Epidermal melanocyte (primary cell): ENCODE measurements at regions not wholly inside any gene's neighbourhood (a gene's known extent, or its start where the extent isn't known, plus 50 kb on each side); places are given as distances from the start of the nearest gene placed in this dataset.

ENCODE experiments used
- DNase-seq: peaks from one replicate; pipeline ENCODE4 v3.0.0; 2011; ENCODE audit warnings: low spot score; ENCODE audit not compliant: insufficient read length

DNA sequence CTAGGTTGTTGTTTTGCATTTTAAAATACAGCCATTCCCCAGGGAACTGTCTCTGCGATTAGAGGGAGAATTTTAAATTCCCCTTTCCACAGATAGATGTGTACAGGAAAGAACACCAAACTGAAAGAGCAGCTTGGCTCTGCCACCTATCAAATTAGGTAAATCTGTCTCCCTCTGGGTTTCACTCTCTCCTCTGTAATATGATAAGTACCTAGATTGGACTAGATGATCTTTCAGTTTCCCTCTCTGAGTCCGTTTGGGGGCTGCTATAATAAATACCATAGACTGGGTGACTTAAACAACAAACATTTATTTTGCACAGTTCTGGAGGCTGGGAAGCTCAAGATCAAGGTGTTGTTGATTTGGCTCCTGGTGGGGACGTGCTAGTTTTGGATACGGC is 186.0 kb downstream of the KIF20B start:
- DNase-seq: no peak

DNA sequence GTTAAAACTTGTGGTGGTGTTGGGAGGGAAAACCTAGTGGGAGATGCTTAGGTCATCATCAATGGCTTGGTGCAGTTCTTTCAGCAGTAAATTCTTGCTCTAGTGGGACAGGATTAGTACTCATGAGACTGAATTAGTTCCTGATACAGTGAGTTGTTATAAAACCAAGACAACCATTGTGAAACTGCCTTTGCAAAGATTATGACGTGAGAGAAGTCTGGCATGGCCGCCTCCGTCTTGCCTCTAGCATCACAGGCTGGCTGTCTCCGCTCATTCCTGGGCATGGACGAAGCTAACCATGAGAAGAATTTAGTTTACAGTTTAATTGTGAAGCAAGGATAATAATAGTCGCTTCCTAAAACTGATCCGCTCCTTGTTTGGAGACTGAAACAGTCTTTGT is 186.4 kb downstream of the KIF20B start:
- DNase-seq: no peak

DNA sequence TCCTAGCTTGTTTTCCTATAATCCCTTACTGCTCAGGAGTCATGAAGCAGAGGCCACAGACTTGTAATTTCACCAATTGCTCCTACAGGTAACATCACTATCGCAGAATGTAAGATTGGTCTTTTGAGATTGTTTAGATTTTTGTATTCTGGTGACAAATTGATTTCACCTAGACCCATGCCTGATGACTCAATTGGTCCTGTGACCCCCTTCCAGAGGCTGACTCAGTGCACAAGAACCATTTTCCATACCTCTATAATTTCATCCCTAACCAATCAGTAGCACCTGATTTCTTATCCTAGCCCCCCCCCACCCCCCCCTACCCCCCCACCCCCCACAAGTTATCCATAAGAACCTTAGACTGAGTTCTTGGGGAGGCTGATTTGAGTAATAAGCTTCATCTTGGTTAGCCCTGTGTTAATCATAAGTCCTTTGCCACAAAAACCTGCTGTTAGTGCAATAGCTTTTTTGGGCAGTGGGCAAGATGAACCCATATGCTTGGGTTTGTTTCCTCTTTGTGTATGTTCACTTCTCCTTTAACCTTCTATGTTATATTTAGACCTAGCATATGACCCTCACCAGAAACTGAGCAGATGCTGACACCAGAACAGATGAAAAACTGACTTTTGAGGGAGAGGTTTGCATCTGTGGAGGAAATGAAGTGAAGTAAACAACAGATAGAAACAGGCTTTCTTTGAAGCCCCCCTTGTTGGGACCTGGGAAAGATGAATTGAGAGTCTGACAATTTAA is 187.1 kb downstream of the KIF20B start:
- no peak for DNase-seq

DNA sequence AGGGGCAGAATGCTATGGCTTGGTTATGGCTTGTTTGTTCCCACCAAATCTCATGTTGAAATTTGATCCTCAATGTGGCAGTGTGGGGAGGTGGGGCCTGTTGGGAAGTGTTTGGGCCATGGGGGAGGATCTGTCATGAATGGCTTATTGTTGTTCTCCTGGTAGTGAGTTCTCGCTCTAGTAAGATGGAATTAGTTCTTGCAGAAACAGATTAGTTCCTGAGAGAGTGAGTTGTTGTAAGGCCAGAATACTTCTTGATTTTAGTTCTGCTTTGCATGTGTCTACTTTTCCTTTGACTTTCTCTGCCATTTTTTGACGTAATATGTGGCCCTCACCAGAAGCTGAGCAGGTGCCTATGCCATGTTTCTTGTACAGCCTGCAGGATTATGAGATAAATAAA is 188.2 kb downstream of the KIF20B start:
- no peak for DNase-seq

DNA sequence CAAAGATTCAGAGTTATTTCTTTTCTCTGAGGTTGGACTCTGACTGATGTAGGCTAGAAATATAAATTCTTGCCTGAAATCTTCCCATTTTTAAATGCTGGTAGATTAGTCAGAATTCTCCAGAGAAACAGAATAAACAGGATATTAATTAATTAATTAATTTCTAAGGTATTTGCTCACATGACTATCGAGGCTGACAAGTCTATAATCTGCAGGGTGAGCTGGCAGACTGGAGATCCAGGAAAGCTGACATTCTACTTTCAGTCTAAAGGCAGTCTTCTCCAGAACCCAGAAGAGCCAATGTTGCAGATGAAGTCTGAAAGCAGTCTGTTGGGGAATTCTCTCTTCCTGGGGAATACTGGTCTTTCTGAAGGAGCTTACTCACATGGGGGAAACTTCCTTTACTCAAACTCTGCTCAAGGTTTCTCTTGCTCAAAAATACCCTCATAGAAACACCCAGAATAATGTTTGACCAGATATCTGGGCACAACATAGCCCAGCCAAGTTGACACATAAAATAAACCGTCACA is 189.7 kb downstream of the KIF20B start:
- DNase-seq: no peak

DNA sequence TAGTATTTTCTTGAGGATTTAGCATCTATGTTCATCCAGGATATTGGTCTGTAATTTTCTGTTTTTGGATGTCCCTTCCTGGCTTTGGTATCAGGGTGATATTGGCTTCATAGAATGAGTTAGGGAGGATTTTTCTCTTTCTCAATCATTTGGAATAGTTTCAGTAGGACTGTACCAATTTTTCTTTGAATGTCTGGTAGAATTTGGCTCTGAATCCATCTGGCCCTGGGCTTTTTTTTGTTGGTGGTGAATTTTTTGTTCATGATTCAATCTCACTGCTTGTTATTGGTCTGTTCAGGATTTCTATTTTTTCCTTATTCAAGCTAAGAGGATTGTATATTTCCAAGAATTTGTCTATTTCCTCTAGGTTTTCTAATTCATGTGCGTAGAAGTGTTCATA is 192.7 kb downstream of the KIF20B start:
- no peak for DNase-seq

DNA sequence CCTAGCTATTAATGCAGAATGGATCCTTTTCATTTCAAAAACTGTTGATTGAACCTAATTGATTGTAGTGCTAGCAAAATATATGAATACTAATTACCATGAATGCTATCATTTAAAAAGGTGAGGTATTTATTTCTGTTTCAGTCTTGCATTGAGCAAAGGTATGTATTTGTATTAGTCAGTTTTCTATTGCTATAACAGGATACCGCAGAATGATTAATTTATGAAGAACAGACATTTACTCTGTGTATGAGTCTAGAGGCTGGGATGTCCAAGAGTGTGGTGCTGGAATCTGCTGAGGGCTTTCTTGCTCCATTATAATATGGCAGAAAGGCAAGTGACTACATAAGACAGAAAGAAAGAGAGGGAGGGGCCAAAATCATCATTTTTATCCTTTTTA is 199.2 kb downstream of the KIF20B start:
- no peak for DNase-seq

DNA sequence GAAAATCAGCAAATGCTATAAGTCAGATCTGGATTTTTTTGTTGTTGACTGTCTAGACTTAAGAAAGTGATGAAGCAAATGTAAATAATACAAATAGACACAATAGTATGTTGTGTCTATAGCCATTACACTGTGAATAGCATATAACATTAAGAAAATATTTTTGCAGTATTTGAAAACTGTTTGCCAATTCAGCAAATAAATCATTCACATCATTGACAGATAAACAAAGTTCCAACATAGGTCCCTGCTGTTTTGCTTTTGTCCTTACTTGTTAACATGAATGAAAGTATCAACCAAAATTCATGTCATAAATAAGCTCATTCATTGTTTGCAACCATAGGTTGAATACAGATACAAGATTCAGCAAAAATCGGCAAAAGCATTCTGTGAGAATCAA is 200.5 kb downstream of the KIF20B start:
- DNase-seq: no peak

DNA sequence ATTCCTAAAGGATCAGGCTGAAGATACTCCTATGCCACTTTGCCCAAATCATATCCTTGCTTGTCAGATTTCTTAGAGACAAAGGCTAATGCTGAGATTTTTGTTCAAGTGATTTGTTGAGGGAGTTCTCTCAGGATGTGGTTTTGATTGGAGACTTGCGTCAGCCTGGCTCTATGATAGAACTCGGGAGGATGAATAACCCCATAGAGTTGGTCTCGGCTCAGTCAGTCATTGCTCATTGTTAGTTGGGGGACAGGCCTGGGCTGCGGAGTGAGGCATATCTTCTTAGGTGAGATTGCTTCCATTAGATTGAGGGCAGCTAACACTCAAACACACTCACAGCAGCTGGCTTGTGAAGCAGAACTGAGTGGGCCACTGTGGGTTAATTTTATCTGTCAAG is 203.4 kb downstream of the KIF20B start:
- DNase-seq: no peak

DNA sequence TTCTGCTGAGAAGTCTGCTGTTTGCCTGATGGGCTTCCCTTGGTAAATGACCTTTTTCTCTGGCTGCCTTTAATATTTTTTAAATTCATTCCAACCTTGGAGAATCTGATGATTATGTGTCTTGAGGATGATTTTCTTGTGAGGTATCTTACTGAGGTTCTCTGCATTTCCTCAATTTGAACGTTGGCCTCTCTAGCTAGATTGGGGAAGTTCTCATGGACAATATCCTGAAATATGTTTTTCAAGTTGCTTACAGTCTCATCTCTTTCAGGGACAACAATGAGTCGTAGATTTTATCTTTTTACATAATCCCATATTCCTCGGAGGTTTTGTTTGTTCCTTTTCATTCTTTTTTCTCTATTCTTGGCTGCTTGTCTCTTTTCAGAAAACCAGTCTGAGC is 208.4 kb downstream of the KIF20B start:
- DNase-seq: no peak

DNA sequence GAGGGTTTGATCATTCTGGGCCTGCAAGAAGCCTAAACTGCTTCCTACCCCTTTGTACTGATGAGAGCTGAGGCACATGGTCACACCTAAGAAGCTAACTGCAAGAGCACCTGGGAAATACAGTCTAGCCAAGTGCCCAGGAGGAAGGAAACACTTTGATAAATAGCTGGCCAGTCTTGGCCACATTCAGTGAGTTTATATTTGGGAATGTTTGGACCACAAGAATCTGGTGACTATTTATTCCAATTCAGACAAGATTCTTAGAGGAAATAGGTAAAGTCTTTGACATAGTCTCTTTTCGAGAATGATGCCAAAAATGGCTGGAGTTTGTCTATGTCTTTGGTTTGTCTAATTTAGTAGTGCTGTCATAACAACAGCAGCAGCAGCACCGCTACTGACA is 213.6 kb downstream of the KIF20B start:
- DNase-seq: no peak

DNA sequence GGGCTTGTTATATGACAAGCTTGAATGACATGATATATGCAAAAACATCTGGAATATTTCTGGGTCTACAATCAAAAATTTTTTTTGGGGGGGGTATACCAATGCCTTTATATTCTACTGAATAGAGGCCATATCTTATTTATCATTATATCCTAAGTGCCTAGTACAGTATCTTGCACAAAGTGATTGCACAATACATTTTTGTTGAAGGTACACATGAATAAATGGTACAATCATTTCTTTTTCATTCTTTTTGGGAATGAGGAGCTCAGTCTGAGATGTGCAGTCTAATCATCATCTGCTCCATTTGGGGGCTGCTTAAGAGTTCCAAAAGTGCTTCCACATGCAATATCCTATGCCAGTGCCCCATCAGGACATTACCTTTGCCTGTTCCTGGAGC is 214.6 kb downstream of the KIF20B start:
- no peak for DNase-seq

DNA sequence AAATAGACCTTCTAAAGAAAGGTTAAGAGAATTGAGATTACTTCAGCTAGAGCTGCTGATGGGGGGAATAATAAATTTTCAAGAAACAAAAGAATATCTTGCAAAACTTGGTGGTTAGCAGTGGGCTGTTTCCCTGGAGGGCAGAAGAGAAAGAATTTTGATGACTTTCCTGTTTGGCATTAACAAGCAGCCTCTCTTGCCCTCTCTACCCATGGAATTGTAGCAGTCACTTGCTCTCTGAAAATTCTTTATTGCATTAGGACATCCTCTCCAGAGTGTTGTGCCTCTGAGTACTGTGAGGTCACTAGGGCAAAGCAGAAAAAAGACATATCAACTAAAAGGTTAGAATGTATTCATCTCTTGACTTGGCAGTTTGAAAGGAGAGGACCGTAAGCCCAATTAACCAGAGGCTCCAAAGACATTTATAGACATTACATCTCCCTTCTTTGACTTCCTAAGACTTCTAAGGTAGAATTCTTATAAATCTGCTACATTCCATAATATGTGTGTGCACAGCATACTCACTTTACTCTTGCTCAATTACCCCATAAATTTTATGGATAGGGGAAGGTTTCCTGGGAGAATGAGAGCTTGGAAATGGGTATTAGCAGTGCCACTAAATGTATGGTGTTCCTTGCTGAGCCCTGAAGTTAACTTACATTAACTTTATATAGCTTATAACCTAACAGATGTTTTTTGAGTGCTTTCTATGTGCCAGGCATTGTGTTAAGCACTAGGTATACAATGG is 215.3 kb downstream of the KIF20B start:
- peak; percentile 27 for DNase-seq

DNA sequence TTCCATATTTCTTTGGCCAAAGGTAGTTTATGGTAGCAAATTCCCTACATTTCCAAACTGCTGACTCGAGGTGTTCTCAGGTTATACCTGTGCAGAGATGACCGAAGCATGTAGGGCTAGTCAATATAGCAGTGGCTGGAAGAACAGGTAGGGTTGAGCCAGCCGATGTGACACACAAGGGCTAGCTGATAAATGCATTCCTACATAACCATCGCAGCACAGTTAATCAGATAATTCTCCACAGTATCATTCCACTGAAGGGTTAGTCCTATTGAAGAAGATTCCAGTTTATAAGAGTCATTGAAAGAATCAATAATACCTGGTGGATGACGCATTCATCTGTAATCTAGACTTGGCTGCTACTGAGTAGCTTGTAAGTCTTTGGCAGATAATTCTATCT is 220.0 kb downstream of the KIF20B start:
- DNase-seq: no peak

DNA sequence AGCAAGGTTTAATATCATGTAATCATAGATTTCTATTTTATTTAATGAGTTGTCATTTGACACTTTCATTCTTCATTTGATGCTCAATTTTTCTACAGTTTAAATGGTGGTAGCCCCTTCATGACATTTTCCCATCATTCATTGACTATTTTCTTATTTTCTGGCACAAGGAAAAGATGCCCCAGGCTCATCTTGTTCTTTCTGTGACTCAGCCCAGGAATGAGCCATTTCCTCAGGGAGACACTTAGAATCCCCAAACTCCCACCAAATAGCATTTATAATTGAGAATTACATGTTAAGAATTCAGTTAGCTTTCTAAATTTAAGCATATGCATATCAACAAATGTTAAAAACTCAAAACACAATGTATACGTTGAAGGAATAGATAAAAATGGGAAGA is 222.3 kb downstream of the KIF20B start:
- DNase-seq: no peak

DNA sequence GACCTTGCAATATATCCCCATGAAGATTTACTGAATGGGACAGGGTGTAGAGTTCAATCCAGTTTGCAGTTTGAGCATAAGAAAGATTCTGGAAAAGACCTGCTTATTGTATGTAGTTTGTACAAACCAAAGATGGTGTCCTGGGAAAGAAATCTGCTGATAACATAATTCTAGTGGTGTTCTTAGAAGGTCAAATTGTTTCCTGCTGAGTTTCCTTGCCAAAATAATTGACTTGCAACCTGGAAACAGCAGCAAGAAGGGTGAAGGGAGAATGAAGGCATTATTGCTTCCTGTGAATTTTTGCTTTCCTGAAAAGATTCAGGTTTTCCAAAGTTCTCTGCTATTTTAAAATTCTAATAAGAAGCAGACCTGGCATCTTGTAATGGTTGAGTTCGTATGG is 222.9 kb downstream of the KIF20B start:
- DNase-seq: no peak

DNA sequence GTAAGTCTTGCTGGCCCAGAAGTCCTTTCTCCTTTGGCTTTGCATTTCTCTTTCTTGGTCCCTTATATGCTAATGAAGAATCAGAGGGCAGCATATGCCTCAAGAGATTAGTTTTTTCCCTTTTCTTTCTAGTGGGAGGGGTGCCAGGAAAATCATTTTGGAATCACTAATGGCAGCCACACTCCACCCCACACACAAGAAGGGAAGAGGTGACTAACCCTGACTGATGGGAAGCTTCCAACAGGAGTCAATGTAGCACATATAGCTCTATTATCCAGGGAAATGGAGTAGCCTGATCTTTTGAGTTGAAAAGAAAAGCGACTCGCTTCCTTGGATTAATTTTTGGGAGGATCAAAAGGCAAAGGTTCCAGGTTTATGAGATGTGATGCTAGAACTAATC is 225.3 kb downstream of the KIF20B start:
- DNase-seq: no peak

DNA sequence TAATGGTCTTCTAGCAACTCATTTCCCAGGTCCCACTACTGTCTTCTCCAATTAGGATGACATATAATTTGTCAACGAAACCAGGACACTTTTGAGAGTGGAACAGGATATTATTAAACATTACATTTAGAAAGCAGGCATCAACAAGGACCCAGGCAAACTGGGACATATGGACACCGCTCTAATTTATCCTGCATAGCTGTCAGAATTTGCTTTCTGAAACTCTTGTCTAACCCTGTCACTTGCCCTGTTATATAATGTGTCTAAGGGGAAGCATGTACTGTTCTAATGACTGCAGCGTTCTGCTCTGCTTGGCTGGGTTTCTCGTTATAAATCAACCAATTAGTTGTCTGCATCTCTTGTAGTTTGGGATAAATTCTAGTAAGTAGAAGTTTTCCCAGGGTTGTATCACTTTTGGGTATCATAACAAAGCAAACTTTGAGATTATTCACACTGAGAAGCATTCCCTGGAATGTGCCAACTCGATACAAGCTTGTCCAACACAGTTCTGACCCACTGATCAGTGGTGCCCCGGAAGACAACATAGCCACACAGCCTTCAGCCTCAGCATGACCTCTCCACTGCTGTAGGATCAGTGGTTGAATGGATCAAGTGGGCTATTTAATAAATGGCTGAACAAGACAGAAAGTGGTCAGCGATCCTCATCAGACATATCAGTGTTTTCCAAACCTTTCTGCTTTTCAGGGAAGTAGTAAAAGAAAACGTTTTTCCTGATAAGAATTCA is 228.1 kb downstream of the KIF20B start:
- no peak for DNase-seq

DNA sequence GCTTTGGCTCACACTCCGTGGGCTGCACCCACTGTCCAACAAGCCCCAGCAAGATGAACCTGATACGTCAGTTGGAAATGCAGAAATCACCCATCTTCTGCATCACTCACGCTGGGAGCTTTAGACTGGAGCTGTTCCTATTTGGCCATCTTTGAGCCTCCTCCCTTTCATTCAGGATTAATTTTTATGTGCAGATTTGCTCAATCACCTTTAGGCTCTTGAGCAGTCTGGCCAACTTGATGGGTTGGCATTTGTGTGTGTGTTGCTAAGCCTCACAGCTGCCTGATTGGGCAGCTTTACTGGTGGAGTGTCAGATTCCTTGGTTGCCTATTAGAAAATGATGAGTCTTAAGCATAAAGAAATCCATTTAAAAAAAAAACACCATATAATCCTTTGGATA is 236.1 kb downstream of the KIF20B start:
- no peak for DNase-seq

DNA sequence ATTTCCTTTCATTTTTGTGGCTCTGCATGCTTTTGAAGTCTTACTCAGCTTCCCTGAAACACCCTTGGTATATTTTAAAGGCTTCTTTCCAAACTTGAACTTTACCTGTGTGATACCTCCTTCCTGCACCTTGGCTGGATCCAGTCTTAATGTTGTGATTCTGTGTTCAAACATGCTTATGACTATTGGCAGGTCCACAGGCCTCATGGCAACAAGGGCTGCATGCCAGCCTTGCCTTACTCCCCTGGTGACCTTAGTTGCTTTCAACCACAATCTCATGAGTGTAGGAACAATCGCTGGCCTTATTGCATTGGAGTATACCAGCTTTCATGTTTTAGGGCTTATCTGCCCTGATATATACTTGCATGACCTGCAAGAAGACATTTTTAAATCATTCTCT is 238.7 kb downstream of the KIF20B start:
- no peak for DNase-seq

DNA sequence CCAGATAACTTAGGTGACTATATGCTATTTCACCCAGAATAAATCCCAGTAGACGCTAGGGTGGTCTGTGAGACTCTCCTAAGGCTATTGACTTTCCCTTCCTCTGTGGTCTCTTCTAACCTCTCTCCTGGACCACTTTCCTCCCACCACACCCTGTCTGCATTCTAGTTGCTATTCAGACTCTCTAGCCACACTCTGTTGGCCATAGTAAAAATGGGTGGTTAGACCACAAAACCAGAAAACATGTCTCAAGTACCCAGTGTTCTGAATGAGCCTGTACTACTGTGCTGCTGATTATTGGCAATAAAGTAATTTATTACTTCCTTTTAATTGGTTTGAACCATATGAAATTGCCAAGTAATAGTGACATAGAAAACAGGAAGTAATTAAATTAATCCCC is 240.8 kb downstream of the KIF20B start:
- DNase-seq: no peak

DNA sequence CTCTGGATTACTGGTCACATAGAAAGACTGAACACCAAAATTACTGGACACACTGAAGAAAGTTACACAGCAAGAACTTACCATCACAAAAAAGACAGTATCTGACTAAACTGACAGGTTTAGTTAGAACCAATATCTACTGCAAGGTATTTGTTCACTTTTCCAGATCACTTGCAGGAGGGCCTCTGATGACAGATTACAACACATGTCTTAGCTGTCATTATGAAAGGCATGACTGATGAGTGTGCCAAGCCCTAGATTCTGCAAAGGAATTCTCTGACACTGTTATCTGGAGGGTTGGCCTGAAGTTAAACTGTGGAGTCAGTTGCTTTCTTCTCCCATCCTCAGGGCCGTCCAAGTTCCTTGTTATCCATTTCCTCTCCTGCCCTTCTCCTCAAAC is 242.7 kb downstream of the KIF20B start:
- no peak for DNase-seq
